ENCODE measurements at regions not wholly inside any gene's neighbourhood (a gene's known extent, or its start where the extent isn't known, plus 50 kb on each side); places are given as distances from the start of the nearest gene placed in this dataset.

DNA sequence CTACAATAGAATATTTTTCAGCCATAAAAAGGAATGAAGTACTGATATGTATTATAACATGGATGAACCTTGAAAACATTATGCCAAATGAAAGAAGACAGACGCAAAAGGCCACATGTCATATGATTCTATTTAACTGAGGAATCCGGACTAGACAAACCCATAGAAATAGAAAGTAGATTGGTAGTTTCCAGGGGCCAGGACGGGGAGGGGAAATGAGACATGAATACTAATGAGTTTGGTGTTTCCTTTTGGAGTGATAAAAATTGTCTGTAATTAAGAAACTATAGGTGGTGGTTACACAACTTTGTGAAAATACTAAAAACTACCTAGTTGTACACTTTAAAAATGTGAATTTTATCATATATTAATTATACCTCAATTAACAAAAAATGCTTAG lies 247.6 kb downstream of the BCAT1 start:
- H3F3A ChIP-seq (ENCODE audit: insufficient read depth, low read length): no peaks in the 10 kb centered on the region
- no peaks in the 10 kb centered on the region; the same call in 1 of the 2 replicates for H3K9me2 ChIP-seq (ENCODE audit: low read depth, low read length)
- no peak for TF ChIP-seq EZH2 (IDR thresholded peaks at IDR 0.05; ENCODE audit: borderline replicate concordance, low read length)
- TF ChIP-seq, protein P1, sequence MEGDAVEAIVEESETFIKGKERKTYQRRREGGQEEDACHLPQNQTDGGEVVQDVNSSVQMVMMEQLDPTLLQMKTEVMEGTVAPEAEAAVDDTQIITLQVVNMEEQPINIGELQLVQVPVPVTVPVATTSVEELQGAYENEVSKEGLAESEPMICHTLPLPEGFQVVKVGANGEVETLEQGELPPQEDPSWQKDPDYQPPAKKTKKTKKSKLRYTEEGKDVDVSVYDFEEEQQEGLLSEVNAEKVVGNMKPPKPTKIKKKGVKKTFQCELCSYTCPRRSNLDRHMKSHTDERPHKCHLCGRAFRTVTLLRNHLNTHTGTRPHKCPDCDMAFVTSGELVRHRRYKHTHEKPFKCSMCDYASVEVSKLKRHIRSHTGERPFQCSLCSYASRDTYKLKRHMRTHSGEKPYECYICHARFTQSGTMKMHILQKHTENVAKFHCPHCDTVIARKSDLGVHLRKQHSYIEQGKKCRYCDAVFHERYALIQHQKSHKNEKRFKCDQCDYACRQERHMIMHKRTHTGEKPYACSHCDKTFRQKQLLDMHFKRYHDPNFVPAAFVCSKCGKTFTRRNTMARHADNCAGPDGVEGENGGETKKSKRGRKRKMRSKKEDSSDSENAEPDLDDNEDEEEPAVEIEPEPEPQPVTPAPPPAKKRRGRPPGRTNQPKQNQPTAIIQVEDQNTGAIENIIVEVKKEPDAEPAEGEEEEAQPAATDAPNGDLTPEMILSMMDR (IDR thresholded peaks at IDR 0.05; ENCODE audit: low read length): no peak
- H3K4me1 ChIP-seq (ENCODE audit: insufficient read depth, low read length, severe bottlenecking): no peaks in the 10 kb centered on the region
- no peak overlapping the region for H3K4me3 ChIP-seq (ENCODE audit: low read depth, low read length, poor library complexity, severe bottlenecking)
- no peaks in the 10 kb centered on the region for H3K27me3 ChIP-seq (ENCODE audit: insufficient read depth, low read length)
- no peak overlapping the region for H3K4me2 ChIP-seq (ENCODE audit: low read length)
- no peak overlapping the region for H3K9ac ChIP-seq (ENCODE audit: low read length)
- no peaks in the 10 kb centered on the region for H3K79me2 ChIP-seq (ENCODE audit: insufficient read depth, low read length)
- H3K36me3 ChIP-seq (ENCODE audit: insufficient read depth, low read length): no peaks in the 10 kb centered on the region
- H2AFZ ChIP-seq (ENCODE audit: low read length): no peak overlapping the region
- H4K20me1 ChIP-seq (ENCODE audit: insufficient read depth, low read length): no peaks in the 10 kb centered on the region
- no peaks in the 10 kb centered on the region for H3K9me3 ChIP-seq (ENCODE audit: low read length)
- no peak overlapping the region for H3K27ac ChIP-seq (ENCODE audit: low read depth, low read length, poor library complexity, severe bottlenecking)

DNA sequence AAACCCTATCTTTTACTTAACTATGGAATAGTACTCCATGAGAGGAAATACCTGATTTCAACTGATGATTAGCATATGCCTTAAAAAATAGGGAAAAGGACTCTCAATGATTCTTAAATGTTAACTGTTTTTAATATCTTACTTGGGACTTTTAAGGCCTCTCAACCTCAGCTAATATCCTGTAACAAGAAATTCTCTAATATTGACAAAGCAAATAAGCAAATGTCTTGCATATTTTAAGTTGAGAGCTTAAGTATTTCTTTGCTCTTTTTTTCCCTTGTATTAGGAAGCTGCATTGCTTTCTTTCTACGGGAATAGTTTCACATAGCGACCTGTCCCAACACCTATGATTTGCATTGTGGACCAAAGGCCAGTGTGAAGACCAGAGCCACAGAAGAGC lies 249.9 kb downstream of the BCAT1 start:
- no peak overlapping the region for H2AFZ ChIP-seq (ENCODE audit: low read length)
- H3K36me3 ChIP-seq (ENCODE audit: insufficient read depth, low read length): no peaks in the 10 kb centered on the region
- H3K79me2 ChIP-seq (ENCODE audit: insufficient read depth, low read length): no peaks in the 10 kb centered on the region
- no peaks in the 10 kb centered on the region for H3K9me3 ChIP-seq (ENCODE audit: low read length)
- no peaks in the 10 kb centered on the region for H4K20me1 ChIP-seq (ENCODE audit: insufficient read depth, low read length)
- no peak overlapping the region for H3K4me2 ChIP-seq (ENCODE audit: low read length)
- no peaks in the 10 kb centered on the region for H3K4me1 ChIP-seq (ENCODE audit: insufficient read depth, low read length, severe bottlenecking)
- H3K4me3 ChIP-seq (ENCODE audit: low read depth, low read length, poor library complexity, severe bottlenecking): no peak overlapping the region
- H3K27ac ChIP-seq (ENCODE audit: low read depth, low read length, poor library complexity, severe bottlenecking): no peak overlapping the region
- no peaks in the 10 kb centered on the region; the same call in 1 of the 2 replicates for H3K9me2 ChIP-seq (ENCODE audit: low read depth, low read length)
- no peaks in the 10 kb centered on the region for H3F3A ChIP-seq (ENCODE audit: insufficient read depth, low read length)
- no peaks in the 10 kb centered on the region for H3K27me3 ChIP-seq (ENCODE audit: insufficient read depth, low read length)
- no peak overlapping the region for H3K9ac ChIP-seq (ENCODE audit: low read length)
- TF ChIP-seq EZH2 (IDR thresholded peaks at IDR 0.05; ENCODE audit: borderline replicate concordance, low read length): no peak
- TF ChIP-seq, protein P1 (IDR thresholded peaks at IDR 0.05; ENCODE audit: low read length): no peak

DNA sequence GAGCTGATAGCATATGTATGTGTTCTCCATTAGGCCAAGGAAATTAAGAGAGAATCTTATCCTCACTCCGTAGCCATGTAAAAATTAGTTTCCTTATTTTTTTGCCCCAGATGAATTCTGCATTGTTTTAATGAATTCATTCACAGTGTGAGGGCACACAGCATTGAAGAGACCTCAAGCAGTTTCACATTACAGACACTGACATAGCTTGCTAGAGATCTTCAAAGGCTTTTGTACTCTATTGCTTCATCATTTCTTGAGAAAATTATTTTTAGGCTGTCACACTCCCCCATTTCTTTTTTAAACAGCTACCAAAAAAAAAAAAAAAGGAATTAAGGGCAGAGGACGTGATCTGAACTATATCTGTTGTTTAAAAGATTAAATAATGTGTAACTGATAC lies 251.1 kb downstream of the BCAT1 start:
- Histone ChIP-seq H3K4me3 (ENCODE audit: low read depth, low read length, poor library complexity, severe bottlenecking) (no peak overlapping the region), H3K9ac (ENCODE audit: low read length) (no peak overlapping the region), H2AFZ (ENCODE audit: low read length) (no peak overlapping the region), H3K9me2 (ENCODE audit: low read depth, low read length) (no peaks in the 10 kb centered on the region; the same call in 1 of the 2 replicates), H3K36me3 (ENCODE audit: insufficient read depth, low read length) (no peaks in the 10 kb centered on the region), H3K4me1 (ENCODE audit: insufficient read depth, low read length, severe bottlenecking) (no peaks in the 10 kb centered on the region), H3F3A (ENCODE audit: insufficient read depth, low read length) (no peaks in the 10 kb centered on the region), H4K20me1 (ENCODE audit: insufficient read depth, low read length) (no peaks in the 10 kb centered on the region), H3K4me2 (ENCODE audit: low read length) (no peak overlapping the region), H3K9me3 (ENCODE audit: low read length) (no peaks in the 10 kb centered on the region), H3K79me2 (ENCODE audit: insufficient read depth, low read length) (no peaks in the 10 kb centered on the region), H3K27me3 (ENCODE audit: insufficient read depth, low read length) (no peaks in the 10 kb centered on the region), H3K27ac (ENCODE audit: low read depth, low read length, poor library complexity, severe bottlenecking) (no peak overlapping the region)
- no peak for TF ChIP-seq EZH2 (IDR thresholded peaks at IDR 0.05; ENCODE audit: borderline replicate concordance, low read length)
- TF ChIP-seq, protein P1 (IDR thresholded peaks at IDR 0.05; ENCODE audit: low read length): no peak
